Gastroesophageal sphincter (tissue), 4 donors: ENCODE measurements at regions not wholly inside any gene's neighbourhood (a gene's known extent, or its start where the extent isn't known, plus 50 kb on each side); places are given as distances from the start of the nearest gene placed in this dataset.

ENCODE experiments used
- ATAC-seq: fragments of 150-250 bp; one replicate; pipeline ENCODE4 v1.9.1; 2016; ENCODE audit warnings: mild to moderate bottlenecking, moderate library complexity
- H3K27ac ChIP-seq, 4 donors: fragments of 200-600 bp; sonication (generic) in 3 of 4; 1 replicate in 3 of 4; 2 replicates in 1 of 4; pipeline ENCODE4 v1.5.1; 2016 to 2019
- H3K27me3 ChIP-seq: fragments of 200-600 bp; sonication (generic); one replicate; pipeline ENCODE4 v1.5.1; 2019
- H3K36me3 ChIP-seq, 2 donors: fragments of 200-600 bp; sonication (generic); one replicate each; pipeline ENCODE4 v1.5.1; 2019; ENCODE audit warnings: control low read depth in 1 of 2
- H3K4me1 ChIP-seq, 3 donors: fragments of 200-600 bp; sonication (generic); 1 replicate in 2 of 3; 2 replicates in 1 of 3; pipeline ENCODE4 v1.5.1; 2016 to 2019; ENCODE audit warnings: control low read depth in 2 of 3
- H3K4me3 ChIP-seq, 2 donors: fragments of 200-600 bp; sonication (generic); one replicate each; pipeline ENCODE4 v1.5.1; 2019; ENCODE audit warnings: mild to moderate bottlenecking in 1 of 2, moderate library complexity in 1 of 2
- H3K9me3 ChIP-seq, 3 donors: fragments of 200-600 bp; sonication (generic); one replicate each; pipeline ENCODE4 v1.5.1; 2017 to 2019; ENCODE audit warnings: control low read depth in 2 of 3
- CTCF ChIP-seq, 4 experiments: fragments of 200-600 bp in 2 of 4; fragments of 450-650 bp in 2 of 4; sonication (generic) in 1 of 4; IDR thresholded peaks; one replicate each; pipeline ENCODE4 v1.5.1; 2017 to 2019; ENCODE audit warnings: antibody characterized with exemption in 4 of 4, mild to moderate bottlenecking in 2 of 4, moderate library complexity in 2 of 4
- EP300 ChIP-seq: sonication (generic); formaldehyde crosslinking; IDR thresholded peaks from one replicate; pipeline ENCODE4 v1.6.1; 2017; ENCODE audit warnings: antibody characterized with exemption, mild to moderate bottlenecking
- POLR2A ChIP-seq, 2 donors: fragments of 450-650 bp; IDR thresholded peaks; one replicate each; pipeline ENCODE4 v1.6.1; 2017; ENCODE audit warnings: antibody characterized with exemption in 2 of 2, mild to moderate bottlenecking in 2 of 2, moderate library complexity in 1 of 2
- POLR2AphosphoS5 ChIP-seq: sonication (generic); formaldehyde crosslinking; IDR thresholded peaks from one replicate; pipeline ENCODE4 v1.6.1; 2017; ENCODE audit warnings: antibody characterized with exemption
- WGBS, 2 donors: methylation state at CpG; one replicate each; pipeline ENCODE4 v1.1.5; 2018; ENCODE audit warnings: low coverage in 1 of 2; 5-methylcytosine and 5-hydroxymethylcytosine counted together

GRCh38 chr12:112597986-112598385 is 179.2 kb downstream of the PTPN11 start:
- 44 to 77% methylated on average over 2 to 3 of the region's 4 CpGs for WGBS, 2 donors
- TF ChIP-seq EP300, result no peak
- no peak for TF ChIP-seq POLR2AphosphoS5
- TF ChIP-seq CTCF (IDR thresholded peaks at IDR 0.05), result no peak
- no peak for TF ChIP-seq POLR2A (IDR thresholded peaks at IDR 0.05)

GRCh38 chr12:112598626-112599025 is 179.9 kb downstream of the PTPN11 start:
- H3K27ac ChIP-seq, result no peak overlapping the region
- TF ChIP-seq POLR2AphosphoS5, result no peak
- no peak for TF ChIP-seq CTCF (IDR thresholded peaks at IDR 0.05)
- no peak for TF ChIP-seq EP300
- no peak for TF ChIP-seq POLR2A (IDR thresholded peaks at IDR 0.05)
- no peaks in the 10 kb centered on the region for H3K4me1 ChIP-seq
- no peak overlapping the region for H3K4me3 ChIP-seq
- no peak for ATAC-seq
- WGBS, 2 donors, result 50 to 71% methylated on average over 1 of the region's 1 CpG
- peaks cover 30% of the 10 kb centered on the region for H3K27me3 ChIP-seq
- H3K36me3 ChIP-seq, result no peaks in the 10 kb centered on the region
- no peaks in the 10 kb centered on the region for H3K9me3 ChIP-seq

More at GRCh38 chr12:112597986-112598385, 179.2 kb downstream of the PTPN11 start:
- H3K4me1 ChIP-seq, result no peaks in the 10 kb centered on the region
- H3K27ac ChIP-seq, result no peak overlapping the region
- no peak for ATAC-seq
- peaks cover 0 to 4% (median 0%) of the 10 kb centered on the region in 3 donors for H3K9me3 ChIP-seq
- H3K36me3 ChIP-seq, result no peaks in the 10 kb centered on the region
- no peak overlapping the region for H3K4me3 ChIP-seq
- H3K27me3 ChIP-seq, result peaks cover 28% of the 10 kb centered on the region

GRCh38 chr12:112599871-112600270 is 181.1 kb downstream of the PTPN11 start:
- Histone ChIP-seq H3K9me3 (no peaks in the 10 kb centered on the region), H3K4me3 (no peak overlapping the region), H3K27ac (no peak overlapping the region), H3K4me1 (no peaks in the 10 kb centered on the region), H3K36me3 (no peaks in the 10 kb centered on the region), H3K27me3 (peaks cover 34% of the 10 kb centered on the region)
- ATAC-seq, result no peak
- TF ChIP-seq POLR2A (IDR thresholded peaks at IDR 0.05), result no peak
- TF ChIP-seq POLR2AphosphoS5, result no peak
- no peak for TF ChIP-seq EP300
- TF ChIP-seq CTCF (IDR thresholded peaks at IDR 0.05), result no peak
- 21 to 40% methylated on average over 2 to 3 of the region's 3 CpGs for WGBS, 2 donors

GRCh38 chr12:112602150-112602549 is 183.4 kb downstream of the PTPN11 start:
- TF ChIP-seq POLR2A (IDR thresholded peaks at IDR 0.05), result no peak
- no peak for TF ChIP-seq EP300
- TF ChIP-seq POLR2AphosphoS5, result no peak
- no peak for TF ChIP-seq CTCF (IDR thresholded peaks at IDR 0.05)
- H3K9me3 ChIP-seq, result no peaks in the 10 kb centered on the region
- H3K4me3 ChIP-seq, result no peak overlapping the region
- H3K27me3 ChIP-seq, result peaks cover 42% of the 10 kb centered on the region
- H3K4me1 ChIP-seq, result no peaks in the 10 kb centered on the region
- H3K36me3 ChIP-seq, result no peaks in the 10 kb centered on the region
- WGBS, 2 donors, result 0% methylated on average over 2 of the region's 3 CpGs
- ATAC-seq, result no peak
- H3K27ac ChIP-seq, result no peak overlapping the region

- H3K9me3 ChIP-seq, result no peaks in the 10 kb centered on the region
- no peak overlapping the region for H3K4me3 ChIP-seq
- 69 to 70% methylated on average over 2 to 3 of the region's 4 CpGs for WGBS, 2 donors
- no peak overlapping the region for H3K27ac ChIP-seq
- H3K27me3 ChIP-seq, result peaks cover 51% of the 10 kb centered on the region
- H3K36me3 ChIP-seq, result no peaks in the 10 kb centered on the region
- TF ChIP-seq EP300, result no peak
- TF ChIP-seq POLR2A (IDR thresholded peaks at IDR 0.05), result no peak
- TF ChIP-seq CTCF (IDR thresholded peaks at IDR 0.05), result no peak
- TF ChIP-seq POLR2AphosphoS5, result no peak
- no peaks in the 10 kb centered on the region for H3K4me1 ChIP-seq
- no peak for ATAC-seq
Measured at GRCh38 chr12:112606611-112607365, 184.8 kb upstream of the RPH3A start.
